ENCODE measurements at regions not wholly inside any gene's neighbourhood (a gene's known extent, or its start where the extent isn't known, plus 50 kb on each side); places are given as distances from the start of the nearest gene placed in this dataset.
"Not testable (repeated sequence)": the region's sequence is repeated elsewhere in the genome, so short reads cannot be mapped to it uniquely, and the experiment has no call there.

GRCh38 chr18:59038295-59039039 lies 101.2 kb upstream of the SEC11C start:
- DNase-seq = no peak

DNA sequence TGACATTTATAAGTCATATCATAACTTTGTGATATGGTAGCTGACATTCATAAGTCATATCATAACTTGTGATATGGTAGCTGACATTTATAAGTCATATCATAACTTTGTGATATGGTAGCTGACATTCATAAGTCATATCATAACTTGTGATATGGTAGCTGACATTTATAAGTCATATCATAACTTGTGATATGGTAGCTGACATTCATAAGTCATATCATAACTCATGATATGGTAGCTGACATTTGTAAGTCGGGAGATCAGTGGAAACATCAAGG lies 100.7 kb upstream of the SEC11C start:
- not testable (repeated sequence) for DNase-seq

DNA sequence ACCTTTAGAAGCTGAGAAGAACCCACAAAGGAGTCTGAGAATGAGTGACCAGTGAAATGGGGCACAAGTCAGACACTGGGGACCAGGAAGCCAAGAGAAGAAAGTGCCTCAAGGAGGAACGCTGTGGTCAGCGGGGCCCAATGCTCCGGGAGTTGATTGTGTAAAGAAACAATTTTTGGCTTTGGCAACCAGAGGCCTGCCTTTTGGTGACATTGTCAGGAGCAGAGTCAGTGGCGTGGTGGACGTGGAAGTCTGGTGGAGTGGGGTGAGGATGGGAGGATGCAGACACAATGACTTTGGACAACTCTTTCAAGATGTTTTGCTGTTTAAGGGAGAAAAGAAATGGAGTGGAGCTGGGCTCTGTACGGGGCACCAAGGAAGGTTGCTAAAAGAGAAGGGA lies 100.2 kb upstream of the SEC11C start:
- DNase-seq = no peak

- no peak for DNase-seq
Measured at GRCh38 chr18:59040770-59041148, 98.9 kb upstream of the SEC11C start.

DNA sequence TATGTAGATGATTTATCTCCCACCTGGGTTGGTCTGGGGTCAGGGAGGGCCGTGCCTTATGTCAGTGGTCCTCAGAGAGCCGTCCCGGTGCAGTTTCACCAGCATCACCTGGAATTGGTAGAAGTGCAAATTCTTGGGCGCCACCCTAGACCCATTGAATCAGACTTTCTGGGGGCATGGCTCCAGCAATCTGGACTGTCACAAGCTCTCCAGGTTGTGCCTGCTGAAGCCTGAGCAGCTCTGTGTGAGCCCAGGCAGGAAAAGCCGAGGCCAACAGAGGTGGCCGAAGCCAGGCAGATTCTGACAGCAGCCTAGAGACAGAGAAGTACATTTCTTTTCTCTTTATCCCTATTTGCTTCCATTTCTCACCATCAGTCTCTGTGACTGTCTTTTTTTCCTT lies 98.4 kb upstream of the SEC11C start:
- DNase-seq = no peak

GRCh38 chr18:59041819-59042815 lies 97.6 kb upstream of the SEC11C start:
- DNase-seq = no peak

- DNase-seq = no peak
Measured at GRCh38 chr18:59044855-59045254, 94.8 kb upstream of the SEC11C start.

- DNase-seq = no peak
Measured at GRCh38 chr18:59047321-59048047, 92.2 kb upstream of the SEC11C start.

DNA sequence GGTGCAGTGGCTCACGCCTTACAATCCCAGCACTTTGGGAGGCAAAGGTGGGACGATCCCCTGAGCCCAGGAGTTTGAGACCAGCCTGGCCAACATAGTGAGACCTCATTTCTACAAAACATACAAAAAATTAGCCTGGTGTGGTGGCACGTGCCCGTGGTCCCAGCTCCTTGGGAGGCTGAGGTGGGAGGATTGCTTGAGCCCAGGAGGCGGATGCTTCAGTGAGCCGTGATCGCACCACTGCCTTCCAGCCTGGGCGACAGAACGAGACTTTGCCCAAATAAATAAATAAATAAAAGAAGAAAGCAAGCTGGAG lies 91.7 kb upstream of the SEC11C start:
- no peak for DNase-seq

DNA sequence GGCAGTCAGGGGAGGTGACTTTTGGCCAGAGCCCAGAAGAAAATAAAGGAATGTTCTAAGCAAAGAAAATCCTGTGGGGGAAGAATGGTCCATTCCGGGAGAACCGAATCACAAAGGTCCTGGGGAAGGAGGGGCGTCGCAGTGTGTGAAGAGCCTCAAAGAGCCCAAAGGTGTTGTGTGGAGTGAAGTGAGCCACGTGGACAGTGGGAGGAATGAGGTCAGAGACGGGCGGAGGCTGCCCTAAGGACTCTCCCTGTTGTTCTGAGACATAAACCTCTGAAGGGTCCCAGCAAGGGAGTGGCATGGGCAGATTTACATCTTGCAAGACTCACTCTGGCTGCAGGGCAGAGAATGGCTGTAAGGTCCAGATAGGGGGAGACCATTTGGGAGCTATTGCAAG lies 91.3 kb upstream of the SEC11C start:
- DNase-seq = no peak

- peak; percentile 81 for DNase-seq
Measured at GRCh38 chr18:59049721-59050660, 89.7 kb upstream of the SEC11C start.

GRCh38 chr18:59050661-59051057 lies 89.0 kb upstream of the SEC11C start:
- DNase-seq = no peak

DNA sequence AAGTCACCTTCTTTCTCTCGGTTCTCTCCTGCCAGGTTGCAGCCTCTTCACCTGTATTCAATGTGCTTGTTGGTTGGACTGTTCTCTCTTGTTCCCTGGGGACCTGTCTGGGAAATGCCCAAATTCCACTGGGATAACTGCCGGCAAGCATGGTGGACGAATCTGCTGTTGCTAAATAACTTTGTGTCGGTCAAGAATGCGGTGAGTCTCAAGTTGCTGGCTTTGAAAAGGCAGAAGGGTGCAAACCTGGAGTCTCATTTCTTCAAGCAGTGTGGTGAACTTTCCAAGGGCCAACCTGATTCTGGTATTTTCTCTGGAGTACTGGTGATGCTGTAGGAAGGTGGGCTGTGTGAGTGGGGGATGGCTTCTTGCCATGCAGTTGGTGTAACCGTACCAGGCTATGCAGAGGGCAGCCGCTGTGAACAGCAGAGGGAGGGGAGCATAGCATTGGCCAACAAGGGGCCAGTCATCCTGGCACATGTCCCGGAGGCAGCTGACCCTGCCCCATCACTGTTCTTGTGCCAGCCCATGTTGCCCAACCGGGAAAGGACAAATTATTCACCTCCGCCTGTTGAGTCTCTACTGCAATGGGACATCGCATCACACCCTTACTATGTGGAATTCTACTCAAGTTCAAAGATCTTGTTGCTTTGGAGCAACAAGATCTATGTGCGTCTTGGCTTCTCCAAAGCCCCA lies 88.1 kb upstream of the SEC11C start:
- peak; percentile 38 for DNase-seq

- no peak for DNase-seq
Measured at GRCh38 chr18:59052965-59053820, 86.5 kb upstream of the SEC11C start.

DNA sequence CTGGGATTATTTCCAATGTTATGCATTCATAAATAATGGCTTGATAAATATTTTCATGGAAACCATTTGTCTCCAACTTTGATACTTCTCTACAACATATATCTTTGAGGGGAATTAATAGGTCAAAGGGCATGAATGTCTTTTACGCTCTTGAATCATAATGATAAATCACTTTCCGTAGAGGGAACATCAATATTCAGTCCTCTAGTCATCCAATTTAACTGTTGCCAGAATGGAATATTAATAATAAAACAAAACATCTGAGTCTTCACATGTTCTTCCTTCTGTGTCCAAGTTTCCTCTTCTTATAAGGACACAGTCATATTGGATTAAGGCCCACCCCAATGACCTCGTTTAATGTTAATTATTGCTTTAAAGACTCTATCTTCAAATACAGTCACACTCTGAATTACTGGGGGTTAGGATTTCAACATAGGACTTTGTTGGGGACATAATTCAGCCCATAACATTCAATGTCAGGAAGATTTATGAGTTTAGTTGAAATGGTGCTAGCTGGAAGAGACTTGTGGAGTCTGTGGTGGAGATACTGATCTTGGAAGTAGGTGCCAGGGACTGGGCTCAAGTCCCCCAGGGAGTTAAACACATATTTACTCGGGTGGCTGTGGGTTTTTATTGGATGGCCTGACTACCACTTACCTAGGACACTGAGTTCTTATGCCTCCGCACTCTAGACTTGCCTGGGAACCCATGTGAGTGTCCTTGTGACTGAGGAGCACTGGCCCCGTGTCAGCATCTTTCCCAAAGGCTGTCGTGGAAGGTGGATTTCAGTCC lies 85.0 kb upstream of the SEC11C start:
- DNase-seq = peak; percentile 4

DNA sequence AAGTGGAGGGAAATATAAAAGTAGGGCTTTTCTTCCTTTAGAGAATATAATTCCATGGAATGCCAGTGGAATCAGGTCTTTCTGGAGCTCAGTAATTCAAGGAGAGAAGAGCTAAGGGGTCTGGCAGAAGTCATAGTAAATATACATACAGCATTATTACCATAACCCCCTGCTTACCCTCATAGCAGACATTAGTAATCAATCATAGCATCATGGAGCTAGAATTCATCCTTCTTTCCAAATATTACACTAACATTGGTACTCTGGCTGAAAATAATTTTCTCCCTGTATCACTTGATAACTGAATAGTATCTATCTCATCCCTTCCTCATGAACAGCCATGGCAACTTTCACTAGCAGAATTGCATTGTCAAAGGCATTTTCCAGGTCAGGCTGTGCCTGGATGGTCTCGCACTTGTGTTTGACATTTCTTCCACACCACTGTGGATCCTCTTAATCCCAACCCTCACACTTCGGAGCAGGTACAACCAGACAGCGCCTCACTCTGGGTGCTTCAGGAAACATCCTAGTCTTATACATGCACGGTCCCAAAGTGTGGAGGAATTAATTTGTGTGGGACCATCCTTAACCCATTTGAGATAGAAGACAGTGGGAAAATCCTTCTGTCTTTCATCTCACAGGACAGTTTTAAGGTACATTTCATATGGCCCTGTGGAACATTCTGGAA lies 84.2 kb upstream of the SEC11C start:
- no peak for DNase-seq

- DNase-seq = peak; percentile 49
Measured at GRCh38 chr18:59056706-59057492, 82.8 kb upstream of the SEC11C start.

DNA sequence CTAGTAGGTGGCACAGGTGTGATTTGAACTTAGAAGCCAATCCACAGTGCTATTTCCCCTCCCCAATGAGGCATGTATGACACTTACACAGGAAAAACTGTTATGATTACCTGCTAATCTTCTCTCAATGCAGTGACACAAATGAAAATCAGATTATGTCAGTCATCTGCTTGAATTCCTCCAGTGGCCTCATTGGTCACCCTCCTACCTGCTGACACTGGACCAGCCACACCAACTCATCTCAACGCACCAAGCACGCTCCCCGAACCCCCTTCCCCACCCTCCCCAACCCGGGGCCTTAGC lies 82.2 kb upstream of the SEC11C start:
- DNase-seq = no peak

DNA sequence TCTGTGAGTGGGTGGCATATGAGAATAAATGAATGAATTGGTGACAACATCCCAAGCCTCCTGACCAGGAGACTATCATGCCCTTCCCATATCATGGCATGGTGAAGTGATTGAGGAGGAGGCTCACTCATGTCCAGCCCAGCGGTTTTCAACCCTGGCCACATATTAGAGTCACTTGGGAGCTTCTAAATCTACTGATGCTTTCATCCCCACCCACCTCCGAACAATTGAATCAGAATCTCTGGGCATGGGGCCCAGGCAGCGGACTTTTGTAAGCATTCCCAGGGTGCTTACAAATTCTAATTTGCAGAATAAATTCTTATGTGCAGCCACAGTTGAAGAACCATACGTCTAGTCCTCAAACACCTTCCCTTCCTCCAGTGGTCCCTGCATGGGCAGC lies 81.7 kb upstream of the SEC11C start:
- DNase-seq = no peak
